ENCODE measurements at regions not wholly inside any gene's neighbourhood (a gene's known extent, or its start where the extent isn't known, plus 50 kb on each side); places are given as distances from the start of the nearest gene placed in this dataset.

DNA sequence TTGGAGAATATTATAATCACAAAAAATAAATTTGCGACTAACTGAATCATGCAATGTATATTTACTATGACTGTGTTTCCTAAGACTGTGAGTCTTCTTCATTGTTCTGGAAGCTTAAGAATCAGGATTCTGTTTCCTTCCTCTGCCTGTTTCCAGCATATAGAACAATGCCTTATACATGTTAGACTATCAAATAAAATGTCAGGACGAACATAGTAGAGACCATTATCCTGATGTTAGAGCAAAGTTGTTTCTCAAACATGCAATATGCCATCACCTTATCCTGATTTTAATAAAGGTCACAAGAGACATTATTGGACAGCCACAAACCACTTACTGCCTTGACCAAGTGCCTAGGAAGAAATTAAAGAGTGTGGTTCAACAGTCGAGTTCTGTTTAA is 457.4 kb upstream of the AGTR1 start:
- TF ChIP-seq, protein P1, sequence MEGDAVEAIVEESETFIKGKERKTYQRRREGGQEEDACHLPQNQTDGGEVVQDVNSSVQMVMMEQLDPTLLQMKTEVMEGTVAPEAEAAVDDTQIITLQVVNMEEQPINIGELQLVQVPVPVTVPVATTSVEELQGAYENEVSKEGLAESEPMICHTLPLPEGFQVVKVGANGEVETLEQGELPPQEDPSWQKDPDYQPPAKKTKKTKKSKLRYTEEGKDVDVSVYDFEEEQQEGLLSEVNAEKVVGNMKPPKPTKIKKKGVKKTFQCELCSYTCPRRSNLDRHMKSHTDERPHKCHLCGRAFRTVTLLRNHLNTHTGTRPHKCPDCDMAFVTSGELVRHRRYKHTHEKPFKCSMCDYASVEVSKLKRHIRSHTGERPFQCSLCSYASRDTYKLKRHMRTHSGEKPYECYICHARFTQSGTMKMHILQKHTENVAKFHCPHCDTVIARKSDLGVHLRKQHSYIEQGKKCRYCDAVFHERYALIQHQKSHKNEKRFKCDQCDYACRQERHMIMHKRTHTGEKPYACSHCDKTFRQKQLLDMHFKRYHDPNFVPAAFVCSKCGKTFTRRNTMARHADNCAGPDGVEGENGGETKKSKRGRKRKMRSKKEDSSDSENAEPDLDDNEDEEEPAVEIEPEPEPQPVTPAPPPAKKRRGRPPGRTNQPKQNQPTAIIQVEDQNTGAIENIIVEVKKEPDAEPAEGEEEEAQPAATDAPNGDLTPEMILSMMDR (IDR thresholded peaks at IDR 0.05), result no peak

DNA sequence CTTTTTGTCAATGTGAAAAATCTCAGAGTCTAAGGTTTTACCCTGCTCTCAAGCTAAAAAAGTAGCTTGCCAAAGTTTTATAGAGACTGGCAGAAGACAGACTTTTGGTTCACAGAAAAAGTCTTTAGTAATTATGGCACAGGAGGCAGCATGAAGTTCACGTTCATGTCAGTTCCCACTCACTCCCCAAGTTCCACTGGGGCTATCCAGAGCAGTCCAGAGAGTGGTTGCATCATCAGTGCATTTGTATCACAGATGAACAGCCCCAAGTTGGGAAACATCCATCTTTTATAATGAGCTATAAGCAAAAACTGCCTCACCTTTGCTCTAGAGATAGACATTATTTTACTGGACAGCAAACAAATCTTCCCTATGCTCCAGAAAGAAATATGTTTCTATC is 454.1 kb upstream of the AGTR1 start:
- TF ChIP-seq, protein P1 (IDR thresholded peaks at IDR 0.05), result no peak

DNA sequence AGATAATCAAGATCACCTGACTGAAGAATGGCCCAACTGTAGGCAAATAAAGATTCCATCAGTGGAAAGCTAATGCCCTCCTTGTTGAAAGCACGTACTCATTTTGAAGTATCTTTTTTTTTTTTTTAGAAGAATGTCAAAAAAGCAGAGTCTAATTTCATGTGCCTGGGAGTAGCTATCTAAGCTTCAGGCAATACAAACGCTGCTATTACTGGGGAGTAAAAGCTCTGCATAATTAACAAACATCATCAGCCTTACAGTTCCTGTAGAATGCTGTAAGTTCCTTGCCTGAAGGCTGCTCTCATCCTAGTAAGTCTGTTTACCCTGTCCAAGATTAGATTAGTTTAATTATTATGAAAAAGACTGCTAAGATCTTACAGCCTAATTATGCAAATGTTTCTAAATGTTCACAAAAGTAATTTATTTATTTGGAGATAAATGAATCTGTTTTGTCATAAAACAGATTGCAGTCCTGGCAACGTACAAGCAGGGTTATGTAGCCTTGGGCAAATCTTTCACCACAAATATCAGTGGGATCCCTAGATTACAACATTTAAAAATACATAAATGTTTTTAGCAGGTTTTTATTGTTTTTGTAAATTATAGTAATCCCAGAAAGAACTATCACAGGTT is 451.3 kb upstream of the AGTR1 start:
- TF ChIP-seq, protein P1 (IDR thresholded peaks at IDR 0.05), result no peak

DNA sequence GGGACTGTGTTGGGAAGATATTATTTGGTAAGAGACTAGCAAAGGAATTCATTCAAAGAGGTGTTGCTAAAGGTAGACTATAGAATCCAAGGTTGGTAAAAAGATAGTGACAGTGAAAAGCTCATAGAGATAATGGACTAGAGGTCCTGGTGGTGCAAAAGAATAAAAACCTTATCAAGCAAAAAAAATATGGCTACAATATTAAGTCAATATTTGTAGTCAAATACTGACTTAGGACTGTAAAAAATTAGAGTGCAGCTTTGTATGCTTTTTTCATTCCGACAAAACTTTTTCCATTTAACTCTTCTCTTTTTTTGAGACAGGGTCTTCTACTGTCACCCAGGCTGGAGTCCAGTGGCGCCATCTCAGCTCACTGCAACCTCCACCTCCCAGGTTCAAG is 444.0 kb upstream of the AGTR1 start:
- TF ChIP-seq, protein P1 (IDR thresholded peaks at IDR 0.05), result no peak

DNA sequence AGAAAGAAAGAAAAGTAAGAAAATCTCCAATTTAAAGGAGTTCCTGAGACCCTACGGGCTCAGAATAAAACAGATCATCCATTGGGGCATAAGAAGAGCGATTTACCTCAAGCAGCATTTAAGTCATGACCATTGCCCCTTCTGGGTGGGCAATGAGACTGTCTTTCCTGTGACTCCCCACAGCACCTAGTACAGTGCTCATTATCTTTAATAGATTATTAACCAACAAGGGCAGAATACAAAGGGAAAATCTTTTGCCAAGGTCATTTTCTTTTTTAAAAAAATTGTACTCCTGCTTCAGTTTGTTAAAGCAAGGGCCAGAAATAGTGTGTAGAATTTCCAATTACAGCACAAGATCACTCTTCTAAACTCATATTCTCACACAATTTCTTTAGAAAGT is 443.3 kb upstream of the AGTR1 start:
- TF ChIP-seq, protein P1 (IDR thresholded peaks at IDR 0.05), result no peak

DNA sequence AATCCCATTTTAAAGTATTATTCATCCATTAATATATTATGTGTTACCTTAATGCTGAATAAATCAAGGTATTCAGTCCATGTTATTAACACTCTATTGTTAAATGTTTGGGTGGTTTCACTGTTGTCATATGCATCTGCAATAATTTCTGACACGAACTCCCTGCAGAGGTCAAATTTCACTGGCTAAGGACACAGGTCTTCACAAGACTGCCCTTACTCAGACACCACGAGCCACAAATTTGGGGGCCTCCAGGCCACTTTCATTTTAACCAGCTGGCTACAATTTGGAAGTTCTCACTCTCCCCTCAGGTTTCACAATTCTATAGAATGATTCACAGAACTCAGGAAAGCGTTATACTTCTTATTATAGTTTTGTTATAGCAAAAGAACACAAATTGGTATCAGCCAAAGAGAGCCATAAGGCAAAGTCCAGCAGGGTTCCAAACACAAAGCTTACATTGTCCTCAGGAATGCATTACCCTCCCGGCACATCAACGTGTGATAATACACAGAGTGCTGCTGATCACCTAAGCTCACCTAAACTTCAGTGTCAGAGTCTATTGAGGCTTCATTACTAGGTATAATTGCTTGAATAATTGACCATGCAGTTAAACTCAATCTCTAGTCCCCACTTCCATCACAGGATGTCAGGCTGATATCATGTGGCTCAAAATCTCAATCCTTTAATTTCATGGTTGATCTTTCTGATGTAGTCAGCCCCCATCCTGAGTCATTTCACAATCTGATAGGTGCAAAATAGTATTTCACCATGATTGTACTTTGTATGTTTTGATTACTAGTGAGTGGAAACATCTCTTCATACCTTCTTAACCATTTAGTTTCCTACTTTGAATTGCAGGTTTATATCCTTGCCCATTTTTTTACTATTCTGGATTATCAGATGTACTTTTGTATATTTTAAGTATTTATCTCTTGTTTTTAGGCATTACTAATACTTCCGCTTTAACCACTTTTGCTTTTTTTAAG is 441.4 kb upstream of the AGTR1 start:
- TF ChIP-seq, protein P1 (IDR thresholded peaks at IDR 0.05), result no peak

DNA sequence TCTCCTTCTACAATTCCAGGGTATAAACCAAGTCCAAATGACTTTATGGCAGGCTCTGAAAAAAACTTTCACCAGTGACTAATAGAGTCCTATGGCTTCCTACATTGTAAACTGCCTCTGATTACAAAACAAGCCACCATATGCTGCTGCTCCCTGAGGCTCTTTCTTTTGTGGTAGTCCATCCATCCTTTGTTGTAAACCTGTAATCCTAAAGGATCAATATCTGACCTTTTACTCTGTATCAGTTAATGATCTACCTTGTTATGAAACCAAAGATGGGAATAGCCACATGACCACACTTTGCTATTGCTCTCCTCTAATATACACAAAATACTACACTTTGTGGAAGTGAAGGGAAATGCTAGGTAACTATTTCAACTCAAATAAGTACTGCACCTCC is 434.7 kb upstream of the AGTR1 start:
- TF ChIP-seq, protein P1 (IDR thresholded peaks at IDR 0.05), result no peak
